SK-N-SH (cell line): ENCODE measurements at regions not wholly inside any gene's neighbourhood (a gene's known extent, or its start where the extent isn't known, plus 50 kb on each side); places are given as distances from the start of the nearest gene placed in this dataset.

Experiments used
- EZH2phosphoT487 ChIP-seq: fragments of 200-600 bp; sonication (generic); IDR thresholded peaks from 2 replicates; pipeline ENCODE4 v1.6.1; 2017; ENCODE audit warnings: low read depth, mixed run types, mild to moderate bottlenecking, antibody characterized with exemption, moderate library complexity, borderline replicate concordance
- MXI1 ChIP-seq: IDR thresholded peaks from 2 replicates; pipeline ENCODE4 v1.6.1; 2012; ENCODE audit warnings: mild to moderate bottlenecking, low read depth, low read length, improper control_type of control experiment
- RAD21 ChIP-seq: IDR thresholded peaks from 2 replicates; pipeline ENCODE4 v1.6.1; 2012; ENCODE audit warnings: mild to moderate bottlenecking, low read length
- TF ChIP-seq, protein P1 (sequence below): fragments of 200-600 bp; sonication (generic); IDR thresholded peaks from 2 replicates; pipeline ENCODE4 v1.6.1; 2017; ENCODE audit warnings: antibody characterized with exemption, mild to moderate bottlenecking, moderate library complexity

DNA sequence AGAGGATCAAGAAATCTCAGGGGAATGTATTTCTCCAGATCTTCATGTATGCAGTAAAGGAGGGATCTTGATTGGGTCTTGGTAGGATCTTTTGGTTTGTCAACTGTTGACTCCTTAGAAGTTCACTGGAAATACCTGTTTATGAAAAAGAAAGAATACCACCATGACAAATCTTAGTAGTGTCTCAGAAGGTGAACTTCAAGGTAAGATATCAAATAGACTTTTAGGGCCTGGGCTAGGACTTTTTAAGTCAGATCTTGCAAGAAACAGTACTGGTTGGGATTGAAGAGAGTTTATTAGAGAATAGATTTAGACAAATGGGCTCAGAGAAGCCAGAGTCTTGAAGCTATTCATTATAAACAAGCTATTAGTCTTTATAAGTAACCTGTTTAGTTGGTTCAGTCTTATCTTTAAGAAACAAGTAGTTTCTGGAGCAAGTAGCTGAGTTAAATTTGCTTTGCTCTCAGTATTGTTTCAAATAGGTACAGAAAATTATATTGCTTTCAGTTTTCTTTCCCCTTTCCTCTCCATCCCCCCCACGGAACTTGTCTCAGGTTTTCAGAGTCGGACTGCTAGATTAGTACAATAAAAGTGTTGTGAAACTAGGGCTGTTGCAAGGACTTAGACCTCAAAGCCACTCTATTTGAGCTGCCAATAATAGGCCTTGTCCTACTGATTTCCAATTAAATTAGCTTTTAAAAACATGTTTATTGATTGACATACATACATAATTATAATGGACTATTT, 529.1 kb upstream of the CITED2 start:
- TF ChIP-seq, protein P1, sequence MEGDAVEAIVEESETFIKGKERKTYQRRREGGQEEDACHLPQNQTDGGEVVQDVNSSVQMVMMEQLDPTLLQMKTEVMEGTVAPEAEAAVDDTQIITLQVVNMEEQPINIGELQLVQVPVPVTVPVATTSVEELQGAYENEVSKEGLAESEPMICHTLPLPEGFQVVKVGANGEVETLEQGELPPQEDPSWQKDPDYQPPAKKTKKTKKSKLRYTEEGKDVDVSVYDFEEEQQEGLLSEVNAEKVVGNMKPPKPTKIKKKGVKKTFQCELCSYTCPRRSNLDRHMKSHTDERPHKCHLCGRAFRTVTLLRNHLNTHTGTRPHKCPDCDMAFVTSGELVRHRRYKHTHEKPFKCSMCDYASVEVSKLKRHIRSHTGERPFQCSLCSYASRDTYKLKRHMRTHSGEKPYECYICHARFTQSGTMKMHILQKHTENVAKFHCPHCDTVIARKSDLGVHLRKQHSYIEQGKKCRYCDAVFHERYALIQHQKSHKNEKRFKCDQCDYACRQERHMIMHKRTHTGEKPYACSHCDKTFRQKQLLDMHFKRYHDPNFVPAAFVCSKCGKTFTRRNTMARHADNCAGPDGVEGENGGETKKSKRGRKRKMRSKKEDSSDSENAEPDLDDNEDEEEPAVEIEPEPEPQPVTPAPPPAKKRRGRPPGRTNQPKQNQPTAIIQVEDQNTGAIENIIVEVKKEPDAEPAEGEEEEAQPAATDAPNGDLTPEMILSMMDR: no peak
- TF ChIP-seq MXI1 (no peak), RAD21 (no peak), EZH2phosphoT487 (no peak)
